ENCODE measurements at regions not wholly inside any gene's neighbourhood (a gene's known extent, or its start where the extent isn't known, plus 50 kb on each side); places are given as distances from the start of the nearest gene placed in this dataset.

DNA sequence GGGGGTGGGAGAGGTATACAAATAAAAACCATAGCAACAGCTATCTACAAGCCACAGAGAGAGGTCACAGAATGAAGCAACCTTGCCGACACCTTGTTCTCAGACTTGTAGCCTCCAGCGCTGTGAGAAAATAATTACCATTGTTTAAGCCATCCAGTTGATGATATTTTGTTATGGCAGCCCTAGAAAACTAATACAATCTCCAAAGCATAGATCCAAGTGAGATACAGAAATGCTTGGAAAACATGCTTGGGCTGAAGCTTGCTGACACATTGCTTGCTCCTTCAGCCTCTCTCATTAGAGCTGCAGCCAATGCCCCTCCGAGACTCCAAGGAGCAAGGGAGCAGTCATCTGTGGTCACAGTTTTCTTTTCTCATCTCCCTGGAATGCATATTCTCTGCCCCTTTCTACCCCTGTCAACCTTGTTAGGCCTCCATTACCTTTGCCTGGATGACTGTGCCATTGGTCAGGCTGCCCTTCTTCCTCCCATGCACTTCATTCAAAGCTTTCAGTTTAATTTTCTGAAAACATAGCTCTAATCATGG is 401.4 kb upstream of the KLF4 start:
- TF ChIP-seq, protein P1, sequence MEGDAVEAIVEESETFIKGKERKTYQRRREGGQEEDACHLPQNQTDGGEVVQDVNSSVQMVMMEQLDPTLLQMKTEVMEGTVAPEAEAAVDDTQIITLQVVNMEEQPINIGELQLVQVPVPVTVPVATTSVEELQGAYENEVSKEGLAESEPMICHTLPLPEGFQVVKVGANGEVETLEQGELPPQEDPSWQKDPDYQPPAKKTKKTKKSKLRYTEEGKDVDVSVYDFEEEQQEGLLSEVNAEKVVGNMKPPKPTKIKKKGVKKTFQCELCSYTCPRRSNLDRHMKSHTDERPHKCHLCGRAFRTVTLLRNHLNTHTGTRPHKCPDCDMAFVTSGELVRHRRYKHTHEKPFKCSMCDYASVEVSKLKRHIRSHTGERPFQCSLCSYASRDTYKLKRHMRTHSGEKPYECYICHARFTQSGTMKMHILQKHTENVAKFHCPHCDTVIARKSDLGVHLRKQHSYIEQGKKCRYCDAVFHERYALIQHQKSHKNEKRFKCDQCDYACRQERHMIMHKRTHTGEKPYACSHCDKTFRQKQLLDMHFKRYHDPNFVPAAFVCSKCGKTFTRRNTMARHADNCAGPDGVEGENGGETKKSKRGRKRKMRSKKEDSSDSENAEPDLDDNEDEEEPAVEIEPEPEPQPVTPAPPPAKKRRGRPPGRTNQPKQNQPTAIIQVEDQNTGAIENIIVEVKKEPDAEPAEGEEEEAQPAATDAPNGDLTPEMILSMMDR (IDR thresholded peaks at IDR 0.05), result no peak
- ATAC-seq (ENCODE audit: low FRiP score) (no peak), DNase-seq (ENCODE audit: low spot score) (no peak)

DNA sequence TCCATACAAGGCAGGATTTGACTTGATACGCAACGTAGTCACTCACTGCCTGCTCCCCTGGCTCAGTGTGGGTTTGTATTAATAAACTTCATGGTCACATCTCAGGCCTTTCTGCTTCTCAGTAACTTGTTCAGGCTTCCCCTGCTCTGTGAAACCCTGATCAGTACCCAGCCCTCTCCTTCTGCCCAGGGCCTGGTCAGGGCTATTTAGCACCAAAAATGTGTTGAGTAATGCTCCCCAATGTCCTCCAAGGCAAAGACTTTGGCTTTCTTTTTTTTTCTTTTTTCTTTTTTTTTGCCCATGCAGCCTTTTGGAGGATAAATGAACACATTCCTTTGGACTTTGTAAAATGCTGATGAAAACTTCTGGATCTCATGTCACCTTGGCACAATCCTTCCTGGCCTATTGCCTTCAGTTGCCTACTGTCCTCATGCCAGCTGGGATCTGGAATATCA is 399.2 kb upstream of the KLF4 start:
- no peak for ATAC-seq (ENCODE audit: low FRiP score)
- TF ChIP-seq, protein P1 (IDR thresholded peaks at IDR 0.05), result no peak
- no peak for DNase-seq (ENCODE audit: low spot score)

DNA sequence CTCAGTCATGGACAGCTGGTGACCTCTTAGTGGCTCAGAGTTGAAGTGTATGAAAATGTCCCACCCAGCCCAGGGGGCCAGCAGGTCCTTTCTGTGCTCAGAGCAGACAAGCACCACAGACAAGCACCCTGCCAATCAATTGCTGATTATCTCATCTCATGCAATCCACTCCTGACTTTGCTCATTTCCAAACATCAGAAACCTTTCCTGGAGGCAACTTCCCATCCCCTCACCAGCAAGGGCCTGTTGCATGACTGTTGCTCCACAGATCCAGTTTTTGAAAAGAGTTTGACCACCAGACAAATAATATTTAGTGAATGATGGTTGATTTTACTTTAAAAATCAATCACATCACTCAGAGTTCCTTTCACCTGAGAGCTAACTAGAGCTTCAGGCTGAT is 397.3 kb upstream of the KLF4 start:
- DNase-seq (ENCODE audit: low spot score) (no peak), ATAC-seq (ENCODE audit: low FRiP score) (no peak)
- TF ChIP-seq, protein P1 (IDR thresholded peaks at IDR 0.05), result no peak

DNA sequence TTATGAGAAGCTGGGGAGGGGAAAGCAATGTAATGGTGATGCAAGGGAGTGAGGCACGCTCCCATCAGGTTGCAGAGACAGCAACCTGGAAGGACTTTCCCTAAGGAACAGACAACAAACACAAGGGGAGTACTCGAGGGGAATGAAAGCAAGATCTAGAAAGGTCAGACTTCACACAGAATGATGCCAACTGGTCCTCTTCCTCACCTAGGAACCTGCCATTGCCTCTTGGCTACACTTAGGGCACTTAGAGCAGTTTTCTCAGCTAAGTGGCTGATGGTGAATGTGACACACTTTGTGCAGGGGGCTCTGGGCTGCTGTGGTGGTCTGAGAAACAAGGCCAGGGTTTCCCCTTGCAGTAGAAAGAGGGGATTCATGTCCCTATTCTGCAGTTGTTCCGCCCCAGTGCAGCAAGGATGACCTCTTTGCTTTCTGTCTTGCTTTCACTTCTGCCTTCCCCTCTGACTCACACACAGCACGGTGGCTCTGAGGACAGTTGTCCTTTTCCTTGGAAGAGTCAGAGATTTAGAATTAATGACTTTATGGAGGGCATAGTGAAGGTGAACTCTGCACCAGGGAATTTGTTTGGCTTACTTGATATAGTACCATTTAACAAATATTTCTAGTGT is 394.0 kb upstream of the KLF4 start:
- DNase-seq (ENCODE audit: low spot score) (no peak), ATAC-seq (ENCODE audit: low FRiP score) (no peak)
- TF ChIP-seq, protein P1 (IDR thresholded peaks at IDR 0.05), result no peak

DNA sequence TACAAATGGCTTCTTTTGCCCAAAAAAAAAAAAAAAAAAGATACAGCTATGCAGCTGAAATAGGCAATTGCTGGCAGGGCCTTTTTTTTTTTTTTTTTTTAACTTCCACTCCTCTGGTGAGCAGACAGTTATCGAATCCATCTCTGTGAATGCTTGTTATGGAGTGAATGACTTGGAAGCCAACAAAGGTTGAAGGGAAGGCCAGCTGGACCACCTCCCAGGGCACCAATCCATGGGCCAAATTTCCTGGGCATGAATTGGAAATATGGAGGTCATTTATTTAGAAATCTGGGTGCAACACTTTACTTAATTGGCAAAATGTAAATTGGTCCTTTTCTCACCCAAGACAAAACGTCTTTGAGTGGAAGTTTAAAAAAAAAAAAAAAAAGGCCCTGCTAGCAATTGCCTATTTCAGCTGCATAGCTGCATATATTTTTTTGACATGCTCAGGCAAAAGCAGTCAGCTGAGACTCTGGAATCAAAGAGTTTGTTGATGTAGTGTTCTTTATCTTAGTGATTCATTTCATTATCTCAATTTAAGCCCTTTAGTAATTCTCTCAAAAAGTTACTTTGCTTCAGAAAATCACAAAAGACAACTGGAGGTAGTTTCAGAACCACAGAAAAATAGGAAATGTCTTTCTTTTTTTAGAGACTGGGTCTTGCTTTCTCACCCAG is 392.2 kb upstream of the KLF4 start:
- TF ChIP-seq, protein P1 (IDR thresholded peaks at IDR 0.05), result no peak
- DNase-seq (ENCODE audit: low spot score), result no peak
- no peak for ATAC-seq (ENCODE audit: low FRiP score)

DNA sequence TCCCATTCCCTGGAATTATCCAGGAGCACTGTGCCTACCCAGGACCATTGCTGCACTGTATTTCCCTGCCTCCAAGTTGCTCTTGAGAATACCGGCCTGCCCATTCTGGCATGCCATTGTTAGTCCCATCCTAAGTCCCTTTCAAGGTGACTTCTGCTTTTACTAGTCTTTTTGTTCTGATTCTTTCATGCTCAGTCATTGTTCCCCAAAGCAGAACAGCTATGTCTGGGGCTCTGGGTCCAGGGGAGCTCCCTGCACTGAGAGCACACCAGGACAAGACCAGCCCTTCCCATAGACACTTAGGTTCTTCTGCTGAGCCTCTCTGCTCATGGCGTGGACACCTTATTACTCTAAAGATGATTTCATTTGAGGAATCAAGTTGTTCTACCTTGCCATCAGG is 388.9 kb upstream of the KLF4 start:
- ATAC-seq (ENCODE audit: low FRiP score), result no peak
- DNase-seq (ENCODE audit: low spot score), result no peak
- TF ChIP-seq, protein P1 (IDR thresholded peaks at IDR 0.05), result no peak

DNA sequence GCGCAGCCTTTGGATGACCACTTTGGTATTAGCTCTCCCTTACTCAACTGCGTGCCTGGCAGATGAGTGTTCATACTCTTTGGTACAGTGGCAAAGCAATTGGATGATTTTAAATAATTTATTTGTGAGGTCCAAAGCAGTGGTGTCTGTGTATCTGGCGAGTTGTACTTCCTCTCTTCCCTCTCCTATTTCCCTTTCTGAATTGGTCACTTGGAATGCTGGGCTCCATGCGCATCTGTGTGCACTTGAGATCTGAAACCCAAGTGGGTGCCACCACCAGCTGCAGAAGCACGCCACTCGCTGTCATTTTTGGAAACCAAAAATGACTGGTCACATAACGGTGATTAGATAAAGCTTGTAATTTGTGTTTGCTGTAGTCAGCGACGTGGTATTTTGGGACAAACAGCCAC is 386.0 kb upstream of the KLF4 start:
- ATAC-seq (ENCODE audit: low FRiP score) (no peak), DNase-seq (ENCODE audit: low spot score) (no peak)
- TF ChIP-seq, protein P1 (IDR thresholded peaks at IDR 0.05), result no peak
